OCI-LY7 (cell line): ENCODE measurements at regions not wholly inside any gene's neighbourhood (a gene's known extent, or its start where the extent isn't known, plus 50 kb on each side); places are given as distances from the start of the nearest gene placed in this dataset.

Experiments
- CTCF ChIP-seq: fragments of 200-600 bp; sonication (generic); conservative IDR thresholded peaks from 2 replicates; pipeline ENCODE4 v1.5.1; 2014; ENCODE audit warnings: mild to moderate bottlenecking, antibody characterized with exemption, low read length, moderate library complexity, mixed read lengths
- EZH2phosphoT487 ChIP-seq: fragments of 200-600 bp; sonication (generic); IDR thresholded peaks from 2 replicates; pipeline ENCODE4 v1.6.1; 2018; ENCODE audit warnings: low read depth, borderline replicate concordance, mild to moderate bottlenecking, mixed run types, antibody characterized with exemption, low read length, moderate library complexity, mixed read lengths

DNA sequence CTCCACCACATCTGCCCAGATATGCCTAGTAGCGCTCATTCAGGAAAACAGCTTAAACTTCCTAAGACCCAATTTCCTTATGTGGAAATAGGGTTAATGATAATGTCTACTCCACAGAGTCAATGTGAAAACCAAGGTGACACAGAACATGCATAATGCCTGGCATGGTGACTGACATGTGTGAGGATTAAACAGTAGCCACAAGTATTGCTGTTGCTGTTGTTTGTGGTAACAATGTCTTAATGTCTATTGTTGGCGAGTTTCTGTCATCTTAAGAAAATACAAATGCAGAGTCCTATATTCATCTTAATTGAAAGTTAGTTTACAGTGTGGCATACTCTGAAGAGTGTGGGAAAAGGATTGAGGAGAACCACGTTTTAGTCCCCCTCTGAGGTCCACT, 75.6 kb upstream of the NGF start:
- TF ChIP-seq EZH2phosphoT487 (no peak), CTCF (no peak)
